CD14-positive monocyte (primary cell): ENCODE measurements at regions not wholly inside any gene's neighbourhood (a gene's known extent, or its start where the extent isn't known, plus 50 kb on each side); places are given as distances from the start of the nearest gene placed in this dataset.

Experiments
- DNase-seq, 3 donors: peaks; one replicate each; pipeline ENCODE4 v3.0.0-alpha.2; 2011 to 2022
- H2AFZ ChIP-seq: 2 replicates; pipeline ENCODE4 v1.6.0; 2012; ENCODE audit warnings: mild to moderate bottlenecking, low read depth, low read length, inconsistent platforms; ENCODE audit not compliant: insufficient read depth, poor library complexity, severe bottlenecking
- H3K27ac ChIP-seq, 2 donors: 1 replicate in 1 of 2; 2 replicates in 1 of 2; pipeline ENCODE4 v1.5.1; 2012 to 2013; ENCODE audit warnings: low read length in 2 of 2, control low read depth in 1 of 2, inconsistent platforms in 1 of 2, low read depth in 1 of 2, mild to moderate bottlenecking in 1 of 2
- H3K27me3 ChIP-seq, 2 donors: one replicate each; pipeline versions ENCODE4 v1.6.0 to v1.6.1; 2011 to 2013; ENCODE audit warnings: low read length in 2 of 2; ENCODE audit not compliant: control insufficient read depth in 2 of 2, insufficient read depth in 2 of 2
- H3K36me3 ChIP-seq, 2 donors: replicated peaks in 1 of 2; 1 replicate in 1 of 2; 2 replicates in 1 of 2; pipeline versions ENCODE4 v1.5.1 to v1.6.1; 2012 to 2013; ENCODE audit warnings: low read length in 2 of 2, control low read depth in 1 of 2, inconsistent platforms in 1 of 2, mild to moderate bottlenecking in 1 of 2; ENCODE audit not compliant: insufficient read depth in 2 of 2, control insufficient read depth in 1 of 2
- H3K4me1 ChIP-seq, 2 donors: 1 replicate in 1 of 2; 2 replicates in 1 of 2; pipeline versions ENCODE4 v1.5.1 to v1.6.1; 2012 to 2013; ENCODE audit warnings: low read length in 2 of 2, control low read depth in 1 of 2, inconsistent platforms in 1 of 2, mild to moderate bottlenecking in 1 of 2, moderate library complexity in 1 of 2; ENCODE audit not compliant: insufficient read depth in 2 of 2, control insufficient read depth in 1 of 2
- H3K4me2 ChIP-seq: replicated peaks from 2 replicates; pipeline ENCODE3; 2012; ENCODE audit warnings: low read length, moderate library complexity, mild to moderate bottlenecking; ENCODE audit not compliant: poor library complexity, severe bottlenecking; ENCODE audit errors: extremely low read depth
- H3K4me3 ChIP-seq, 3 experiments: fragments of 200-600 bp in 1 of 3; sonication (generic) in 1 of 3; replicated peaks in 1 of 3; 1 replicate in 2 of 3; 2 replicates in 1 of 3; pipeline ENCODE4 v1.5.1; 2011 to 2013; ENCODE audit warnings: low read length in 3 of 3, mild to moderate bottlenecking in 3 of 3, control low read depth in 2 of 3, low read depth in 2 of 3, inconsistent platforms in 1 of 3, moderate library complexity in 1 of 3
- H3K79me2 ChIP-seq: 2 replicates; pipeline ENCODE4 v1.6.0; 2012; ENCODE audit warnings: mild to moderate bottlenecking, control low read depth, inconsistent platforms, low read length, moderate library complexity; ENCODE audit not compliant: insufficient read depth
- H3K9ac ChIP-seq: 2 replicates; pipeline ENCODE4 v1.6.0; 2017; ENCODE audit warnings: low read length, mild to moderate bottlenecking; ENCODE audit not compliant: insufficient read depth, poor library complexity, severe bottlenecking
- H3K9me3 ChIP-seq, 2 donors: replicated peaks in 1 of 2; 1 replicate in 1 of 2; 2 replicates in 1 of 2; pipeline versions ENCODE4 v1.5.1 to v1.6.1; 2012 to 2013; ENCODE audit warnings: low read length in 2 of 2, control low read depth in 1 of 2; ENCODE audit not compliant: control insufficient read depth in 1 of 2, insufficient read depth in 1 of 2
- H4K20me1 ChIP-seq: 2 replicates; pipeline ENCODE4 v1.6.0; 2012; ENCODE audit warnings: mild to moderate bottlenecking, low read length, control low read depth, moderate library complexity; ENCODE audit not compliant: insufficient read depth
- H3K27ac Mint-ChIP-seq, 7 donors: one replicate each; pipeline ENCODE4 v1.8.0; 2020; ENCODE audit warnings: mild to moderate bottlenecking in 7 of 7, mixed read lengths in 7 of 7, moderate library complexity in 6 of 7, inconsistent platforms in 2 of 7
- H3K27me3 Mint-ChIP-seq, 3 donors: one replicate each; pipeline ENCODE4 v1.8.0; 2021 to 2022; ENCODE audit warnings: low read depth in 3 of 3, mild to moderate bottlenecking in 3 of 3, mixed read lengths in 3 of 3, moderate library complexity in 3 of 3, inconsistent platforms in 1 of 3
- H3K36me3 Mint-ChIP-seq, 2 donors: one replicate each; pipeline ENCODE4 v1.8.0; 2020; ENCODE audit warnings: mixed read lengths in 2 of 2, inconsistent platforms in 1 of 2, mild to moderate bottlenecking in 1 of 2
- H3K4me1 Mint-ChIP-seq: one replicate; pipeline ENCODE4 v1.8.0; 2020; ENCODE audit warnings: mild to moderate bottlenecking, mixed read lengths
- H3K4me3 Mint-ChIP-seq, 2 donors: one replicate each; pipeline ENCODE4 v1.8.0; 2020; ENCODE audit warnings: mild to moderate bottlenecking in 2 of 2, mixed read lengths in 2 of 2, moderate library complexity in 1 of 2
- H3K9me3 Mint-ChIP-seq, 7 donors: one replicate each; pipeline ENCODE4 v1.8.0; 2020 to 2022; ENCODE audit warnings: mixed read lengths in 7 of 7, mild to moderate bottlenecking in 6 of 7, moderate library complexity in 6 of 7, inconsistent platforms in 2 of 7
- CTCF ChIP-seq: fragments of 200-600 bp; IDR thresholded peaks from one replicate; pipeline ENCODE4 v1.8.0; 2022; ENCODE audit warnings: antibody characterized with exemption, mild to moderate bottlenecking
- WGBS: methylation state at CpG from one replicate; pipeline ENCODE4 v1.1.5; 2013; ENCODE audit warnings: missing lambda C conversion rate; ENCODE audit not compliant: insufficient coverage; 5-methylcytosine and 5-hydroxymethylcytosine counted together
- intact Hi-C, 2 donors: fragments of 100-400 bp; cut with micrococcal nuclease; formaldehyde crosslinking; loops; one replicate each; pipeline versions ENCODE4 v1.15.0 to v1.15.1; 2023

GRCh38 chr9:116100711-116101121 lies 52.9 kb upstream of the PAPPA start:
- Histone ChIP-seq H3K9me3 (no peaks in the 10 kb centered on the region), H3K4me2 (no peak overlapping the region), H3K27me3 (no peaks in the 10 kb centered on the region), H3K9ac (no peak overlapping the region), H3K4me3 (no peak overlapping the region), H4K20me1 (no peaks in the 10 kb centered on the region), H2AFZ (no peak overlapping the region), H3K79me2 (no peaks in the 10 kb centered on the region), H3K27ac (no peak overlapping the region), H3K36me3 (no peaks in the 10 kb centered on the region), H3K4me1 (no peaks in the 10 kb centered on the region)
- Mint-ChIP-seq H3K4me1 (no peaks in the 10 kb centered on the region), H3K27ac (no peak overlapping the region), H3K36me3 (no peaks in the 10 kb centered on the region), H3K27me3 (peaks cover 0 to 2% (median 0%) of the 10 kb centered on the region in 3 donors), H3K4me3 (no peak overlapping the region), H3K9me3 (peaks cover 0 to 4% (median 2%) of the 10 kb centered on the region in 7 donors)
- no peak for DNase-seq
- WGBS = 57% methylated on average over 1 of the region's 3 CpGs
- no peak for TF ChIP-seq CTCF
- intact Hi-C loops = no loop called here

DNA sequence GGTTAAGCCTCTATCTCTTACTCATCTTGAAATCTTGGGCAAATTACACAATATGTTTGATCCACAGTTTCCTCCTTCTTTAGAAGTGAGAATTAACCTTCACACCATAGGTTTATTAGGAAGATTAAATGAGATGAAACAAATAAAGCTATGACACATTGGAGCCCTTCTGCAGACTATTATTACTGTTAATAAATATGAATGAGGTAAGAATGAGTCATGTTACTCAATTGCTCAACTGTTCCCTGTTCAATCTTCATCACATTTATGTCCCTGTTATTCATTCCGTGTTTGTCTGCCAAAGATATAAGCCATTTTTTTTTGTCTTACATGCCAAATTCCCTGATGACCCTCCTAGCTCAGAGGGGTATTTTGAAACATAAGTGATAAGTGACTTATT lies 52.1 kb upstream of the PAPPA start:
- no CpG with 5 or more reads among the region's 1 CpG for WGBS
- intact Hi-C loops = no loop called here

More for the DNA sequence above, 52.1 kb upstream of the PAPPA start:
- Mint-ChIP-seq H3K27ac (no peak overlapping the region), H3K4me1 (no peaks in the 10 kb centered on the region), H3K27me3 (peaks cover 0 to 2% (median 0%) of the 10 kb centered on the region in 3 donors), H3K36me3 (no peaks in the 10 kb centered on the region), H3K4me3 (no peak overlapping the region), H3K9me3 (peaks cover 0 to 4% (median 0%) of the 10 kb centered on the region in 7 donors)
- Histone ChIP-seq H3K4me1 (no peaks in the 10 kb centered on the region), H3K9me3 (no peaks in the 10 kb centered on the region), H3K79me2 (no peaks in the 10 kb centered on the region), H3K4me2 (no peak overlapping the region), H3K27me3 (no peaks in the 10 kb centered on the region), H3K27ac (no peak overlapping the region), H3K36me3 (no peaks in the 10 kb centered on the region), H3K9ac (no peak overlapping the region), H3K4me3 (no peak overlapping the region), H2AFZ (no peak overlapping the region), H4K20me1 (no peaks in the 10 kb centered on the region)
- no peak for TF ChIP-seq CTCF
- no peak for DNase-seq
